A673 (cell line): ENCODE measurements at regions not wholly inside any gene's neighbourhood (a gene's known extent, or its start where the extent isn't known, plus 50 kb on each side); places are given as distances from the start of the nearest gene placed in this dataset.

ENCODE experiments used
- CTCF ChIP-seq: fragments of 300-800, 200-600 bp; sonication (generic); conservative IDR thresholded peaks from 2 replicates; pipeline ENCODE4 v1.5.1; 2017; ENCODE audit warnings: low read depth, mild to moderate bottlenecking, antibody characterized with exemption, low read length, moderate library complexity, mixed read lengths
- EZH2 ChIP-seq: fragments of 200-600 bp; sonication (generic); IDR thresholded peaks from 2 replicates; pipeline ENCODE4 v1.6.1; 2017; ENCODE audit warnings: borderline replicate concordance, low read depth, mild to moderate bottlenecking, mixed read lengths, antibody characterized with exemption, low read length; ENCODE audit not compliant: poor library complexity, severe bottlenecking

DNA sequence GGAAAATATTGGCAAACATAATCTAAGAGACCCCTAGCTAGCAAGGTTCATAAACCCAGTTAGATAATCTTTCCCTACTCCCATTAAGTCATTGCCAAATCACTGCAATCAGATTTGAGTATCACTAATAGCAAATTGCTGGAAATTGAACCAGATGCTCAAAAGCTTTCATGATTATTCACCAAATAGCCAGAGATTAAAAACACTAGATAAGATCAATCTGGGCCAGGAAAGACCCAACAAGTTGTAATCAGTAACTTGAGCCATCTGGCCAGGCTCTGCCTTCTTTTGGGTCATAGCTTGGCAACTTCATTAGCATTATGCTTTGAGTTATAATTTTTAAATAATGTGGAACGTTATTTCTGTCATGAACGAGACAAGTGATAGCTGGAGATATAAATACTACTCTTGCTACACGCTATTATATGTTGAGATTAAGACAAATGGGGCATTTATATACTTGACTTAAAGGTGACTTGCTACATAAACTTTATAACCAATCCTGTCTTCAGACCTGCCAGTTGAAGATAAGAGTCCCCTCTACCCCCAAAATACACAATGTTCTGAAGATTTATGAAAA is 196.6 kb upstream of the EDNRA start:
- TF ChIP-seq CTCF = no peak
- TF ChIP-seq EZH2 = no peak
